ENCODE measurements at regions not wholly inside any gene's neighbourhood (a gene's known extent, or its start where the extent isn't known, plus 50 kb on each side); places are given as distances from the start of the nearest gene placed in this dataset.

- ChIA-PET POLR2A (no interaction called here), CTCF (interaction anchor here (0.6 to 0.7 kb wide), 2 partner anchors 11 to 179 kb away, joined by 5 read pairs; no protein-coding TSS in a partner anchor)
- no peaks in the 10 kb centered on the region for H3K36me3 ChIP-seq (ENCODE audit: control insufficient read depth in 2 of 2, insufficient read depth in 1 of 2, low read length in 2 of 2)
- H3K27ac ChIP-seq (ENCODE audit: extremely low read depth, low read depth, low read length), result no peak overlapping the region
- no peak overlapping the region for H3K4me3 ChIP-seq (ENCODE audit: low read depth, low read length)
- H3K4me1 ChIP-seq (ENCODE audit: control insufficient read depth, insufficient read depth, low read length), result no peaks in the 10 kb centered on the region
- H3K9me3 ChIP-seq (ENCODE audit: control insufficient read depth, insufficient read depth, low read depth, low read length), result no peaks in the 10 kb centered on the region
- TF ChIP-seq SETDB1 (IDR thresholded peaks at IDR 0.05; ENCODE audit: insufficient read length, low read length), result no peak
- TF ChIP-seq BCL11A (tag by site-specific recombination; IDR thresholded peaks at IDR 0.05; ENCODE audit: low read depth), result no peak
- TF ChIP-seq ZNF174 (tag by site-specific recombination; IDR thresholded peaks at IDR 0.05), result no peak
- TF ChIP-seq ZBTB48 (tag by site-specific recombination; IDR thresholded peaks at IDR 0.05), result no peak
- TF ChIP-seq ZNF747 (tag by site-specific recombination; IDR thresholded peaks at IDR 0.05), result no peak
- TF ChIP-seq ZNF324 (tag by site-specific recombination; IDR thresholded peaks at IDR 0.05), result no peak
- no peak for TF ChIP-seq ZNF112 (tag by site-specific recombination; IDR thresholded peaks at IDR 0.05)
- TF ChIP-seq ZNF37A (tag by site-specific recombination; IDR thresholded peaks at IDR 0.05), result no peak
- TF ChIP-seq ZNF792 (tag by site-specific recombination; IDR thresholded peaks at IDR 0.05), result no peak
- TF ChIP-seq IKZF3 (tag by site-specific recombination; IDR thresholded peaks at IDR 0.05), result no peak
- no peak for TF ChIP-seq ZNF132 (tag by site-specific recombination; IDR thresholded peaks at IDR 0.05; ENCODE audit: borderline replicate concordance)
- TF ChIP-seq ZNF121 (tag by site-specific recombination; IDR thresholded peaks at IDR 0.05), result no peak
- TF ChIP-seq ZNF24 (tag by site-specific recombination; IDR thresholded peaks at IDR 0.05), result no peak
- TF ChIP-seq KLF10 (tag by site-specific recombination; IDR thresholded peaks at IDR 0.05), result no peak
Observed at GRCh38 chr4:137421796-137422195, 110.5 kb downstream of the PCDH18 start.

- Histone ChIP-seq H3K27ac (ENCODE audit: extremely low read depth, low read depth, low read length) (no peak overlapping the region), H3K36me3 (ENCODE audit: control insufficient read depth in 2 of 2, insufficient read depth in 1 of 2, low read length in 2 of 2) (no peaks in the 10 kb centered on the region), H3K4me3 (ENCODE audit: low read depth, low read length) (no peak overlapping the region), H3K9me3 (ENCODE audit: control insufficient read depth, insufficient read depth, low read depth, low read length) (no peaks in the 10 kb centered on the region), H3K4me1 (ENCODE audit: control insufficient read depth, insufficient read depth, low read length) (no peaks in the 10 kb centered on the region)
- POLR2A ChIA-PET, result no interaction called here
- TF ChIP-seq ZFP41 (tag by site-specific recombination; IDR thresholded peaks at IDR 0.05; ENCODE audit: borderline replicate concordance), result no peak
- CTCF ChIA-PET, result interaction anchor here (0.7 kb wide), 1 partner anchor 10 kb away, joined by 5 read pairs; no protein-coding TSS in a partner anchor
Observed at GRCh38 chr4:137420901-137421396, 111.3 kb downstream of the PCDH18 start.

GRCh38 chr4:137417676-137418075, 114.6 kb downstream of the PCDH18 start:
- no peaks in the 10 kb centered on the region for H3K9me3 ChIP-seq (ENCODE audit: control insufficient read depth, insufficient read depth, low read depth, low read length)
- no peaks in the 10 kb centered on the region for H3K36me3 ChIP-seq (ENCODE audit: control insufficient read depth in 2 of 2, insufficient read depth in 1 of 2, low read length in 2 of 2)
- ChIA-PET POLR2A (no interaction called here), CTCF (no interaction called here)
- H3K27ac ChIP-seq (ENCODE audit: extremely low read depth, low read depth, low read length), result no peak overlapping the region
- TF ChIP-seq PRDM4 (tag by site-specific recombination; IDR thresholded peaks at IDR 0.05) (no peak), ZNF830 (tag by site-specific recombination; IDR thresholded peaks at IDR 0.05; ENCODE audit: low read depth) (no peak), ZNF677 (tag by site-specific recombination; IDR thresholded peaks at IDR 0.05) (no peak), ZNF23 (tag by site-specific recombination; IDR thresholded peaks at IDR 0.05; ENCODE audit: borderline replicate concordance) (no peak), ZNF530 (tag by site-specific recombination; IDR thresholded peaks at IDR 0.05; ENCODE audit: low read depth) (no peak), ZBTB21 (tag by site-specific recombination; IDR thresholded peaks at IDR 0.05) (no peak), MYNN (tag by site-specific recombination; IDR thresholded peaks at IDR 0.05; ENCODE audit: borderline replicate concordance) (no peak), ZNF629 (tag by site-specific recombination; IDR thresholded peaks at IDR 0.05) (no peak), ZNF335 (tag by site-specific recombination; conservative IDR thresholded peaks at IDR 0.05) (no peak), ZNF302 (tag by site-specific recombination; IDR thresholded peaks at IDR 0.05; ENCODE audit: low read depth) (no peak), ZNF501 (tag by site-specific recombination; IDR thresholded peaks at IDR 0.05) (no peak), ZNF354C (tag by site-specific recombination; IDR thresholded peaks at IDR 0.05; ENCODE audit: borderline replicate concordance, low read depth) (no peak), ZNF202 (tag by site-specific recombination; IDR thresholded peaks at IDR 0.05; ENCODE audit: borderline replicate concordance) (no peak)
- H3K4me3 ChIP-seq (ENCODE audit: low read depth, low read length), result no peak overlapping the region
- no peaks in the 10 kb centered on the region for H3K4me1 ChIP-seq (ENCODE audit: control insufficient read depth, insufficient read depth, low read length)
